NCI-H1436 treated with DMSO at 0.1 percent for 48 hours (cell line): ENCODE measurements at regions not wholly inside any gene's neighbourhood (a gene's known extent, or its start where the extent isn't known, plus 50 kb on each side); places are given as distances from the start of the nearest gene placed in this dataset.
"Not testable (repeated sequence)": the region's sequence is repeated elsewhere in the genome, so short reads cannot be mapped to it uniquely, and the experiment has no call there.

Experiments
- DNase-seq: peaks from one replicate; lab custom pipeline; 2025; lab: John Stamatoyannopoulos, UW

DNA sequence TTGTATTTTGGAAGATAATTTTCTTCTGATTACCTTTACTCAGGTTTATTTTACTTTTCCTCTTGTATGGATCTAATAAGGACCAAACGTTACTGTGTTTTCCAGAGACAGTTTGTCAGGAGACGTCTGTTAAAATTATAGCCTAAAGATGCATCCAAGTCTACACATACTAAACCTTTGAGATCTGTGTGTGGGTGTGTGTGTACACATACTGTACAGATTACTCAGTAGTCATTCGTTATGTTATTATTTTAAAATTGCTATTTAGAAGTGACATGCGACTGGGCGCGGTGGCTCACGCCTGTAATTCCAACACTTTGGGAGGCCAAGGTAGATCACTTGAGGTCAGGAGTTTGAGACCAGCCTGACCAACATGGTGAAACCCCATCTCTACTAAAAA is 51.6 kb upstream of the CNTLN start:
- no peak for DNase-seq

DNA sequence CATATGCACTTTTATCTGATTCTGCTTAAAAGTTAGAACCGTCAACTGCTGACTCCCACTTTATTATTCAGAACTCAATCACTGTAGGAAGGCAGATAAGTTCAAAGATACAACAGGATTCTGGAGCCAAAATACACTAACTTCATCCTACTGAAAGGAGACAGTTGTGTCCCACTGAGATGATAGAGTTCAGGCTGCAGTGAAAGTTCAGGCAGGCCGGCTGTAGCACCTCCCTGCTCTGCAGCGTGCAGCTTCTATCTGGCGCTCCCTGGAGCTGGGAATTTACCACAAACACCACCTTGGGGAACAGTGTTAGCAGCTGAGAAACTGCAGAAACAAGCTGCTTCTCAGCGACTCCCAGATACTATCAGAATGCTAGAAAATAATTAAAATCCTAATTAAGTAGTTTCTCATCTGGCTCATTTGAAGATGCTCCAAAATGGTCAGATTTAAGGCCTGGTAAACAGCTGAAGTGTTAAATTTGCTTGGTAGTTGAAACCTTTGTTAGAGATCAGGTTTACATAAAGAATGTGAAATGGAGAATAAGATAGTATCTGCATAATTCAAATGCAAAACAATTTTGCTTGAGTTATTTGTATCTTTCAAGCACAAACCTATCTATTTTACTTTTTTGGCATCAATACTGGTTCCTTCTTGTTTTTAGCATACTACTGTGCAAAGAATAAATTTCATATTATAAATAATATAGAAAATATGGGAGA is 52.3 kb upstream of the CNTLN start:
- DNase-seq = no peak

DNA sequence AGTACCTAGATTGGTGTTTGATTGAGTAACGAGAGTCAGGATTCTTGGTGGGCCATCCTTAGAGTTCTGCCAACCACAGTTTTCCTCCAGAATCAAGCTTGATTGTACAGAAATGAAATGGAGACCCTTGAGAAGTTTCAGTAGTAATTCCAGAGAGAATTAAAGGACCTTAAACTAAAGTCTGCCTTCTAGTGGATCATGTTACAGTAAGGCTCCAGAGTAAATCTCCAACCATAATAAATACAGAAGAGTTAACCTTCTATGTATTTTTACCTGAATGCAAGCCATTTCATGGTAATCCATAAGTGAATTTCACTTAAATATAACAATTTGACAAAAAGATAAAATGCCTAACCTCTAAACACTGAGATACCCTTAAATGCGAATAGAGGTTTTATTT is 53.0 kb upstream of the CNTLN start:
- DNase-seq = no peak

DNA sequence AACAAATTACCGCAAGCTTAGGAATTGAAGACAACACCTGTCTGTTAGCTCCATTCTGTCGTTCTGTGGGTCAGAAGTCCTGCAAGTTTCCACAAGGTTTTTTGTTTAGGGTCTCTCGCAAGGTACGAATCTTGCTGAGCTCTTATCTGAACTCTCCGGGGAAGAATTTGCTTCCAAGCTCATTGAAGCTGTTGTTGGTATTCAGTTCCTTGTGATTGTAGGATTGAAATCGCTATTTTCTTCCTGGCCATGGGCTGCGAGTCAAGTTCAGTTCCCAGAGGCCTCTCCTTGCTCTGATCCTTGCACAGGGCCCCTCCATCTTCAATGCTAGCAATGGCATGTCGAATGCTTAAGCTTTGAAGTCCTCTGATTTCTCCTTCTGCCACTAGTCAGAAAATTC is 53.5 kb upstream of the CNTLN start:
- no peak for DNase-seq

DNA sequence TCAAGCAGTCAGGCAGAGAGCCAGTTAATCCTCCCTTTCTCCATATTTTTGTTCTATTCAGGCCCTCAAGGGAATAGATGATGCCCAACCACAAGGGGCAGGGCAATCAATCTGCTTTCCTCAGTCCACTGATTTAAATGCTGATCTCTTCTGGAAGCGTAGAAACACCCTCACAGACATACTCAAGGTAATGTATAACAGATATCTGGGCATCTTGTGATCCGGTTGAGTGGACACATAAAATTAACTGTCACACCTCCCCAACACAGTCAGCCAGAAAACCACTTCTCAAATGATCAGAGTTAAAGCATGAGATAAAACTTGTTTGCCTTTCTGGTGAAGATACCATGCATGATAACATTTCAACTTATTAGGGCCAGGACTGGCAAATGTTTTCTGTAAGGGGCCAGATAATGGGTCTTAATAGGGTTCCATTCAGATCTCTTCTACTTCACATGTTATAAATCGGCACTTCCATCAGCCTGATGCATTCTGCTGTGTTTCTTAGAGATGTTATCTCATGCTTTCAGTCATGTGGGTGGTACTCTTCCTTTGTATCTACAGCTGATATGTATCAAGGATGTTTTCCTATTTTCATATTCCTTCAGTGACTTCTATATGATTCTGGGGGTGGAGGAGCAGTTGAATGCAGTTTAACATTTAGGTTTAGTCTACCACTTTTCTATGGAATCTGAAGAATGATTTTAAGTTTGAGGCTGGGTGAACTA is 58.9 kb upstream of the CNTLN start:
- DNase-seq = no peak

DNA sequence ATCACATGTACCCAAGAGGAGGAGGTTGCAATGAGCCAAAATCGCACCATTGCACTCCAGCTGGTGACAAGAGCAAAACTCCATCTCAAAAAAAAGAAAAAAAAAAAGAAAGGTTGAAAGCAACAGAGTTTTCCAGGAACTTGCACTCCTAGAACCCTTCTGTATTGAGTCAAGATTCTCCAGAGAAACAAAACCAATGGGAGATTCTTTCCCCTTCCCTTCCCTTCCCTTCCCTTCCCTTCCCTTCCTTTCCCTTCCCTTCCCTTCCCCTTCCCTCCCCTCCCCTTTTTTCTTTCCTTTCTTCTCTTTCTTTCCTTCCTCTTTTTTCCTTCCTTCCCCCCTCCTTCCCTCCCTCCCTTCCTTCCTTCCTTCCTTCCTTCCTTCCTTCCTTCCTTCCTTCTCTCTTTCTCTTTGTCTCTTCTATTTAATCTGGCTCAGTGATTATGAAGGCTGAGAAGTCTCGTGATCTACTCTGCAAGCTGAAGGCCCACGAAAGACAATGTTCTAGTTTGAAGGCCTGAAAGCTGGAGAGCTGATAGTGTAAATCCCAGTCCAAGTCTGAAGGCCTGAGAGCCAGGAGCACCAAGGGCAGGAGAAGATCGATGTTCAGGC is 59.6 kb upstream of the CNTLN start:
- no peak for DNase-seq

DNA sequence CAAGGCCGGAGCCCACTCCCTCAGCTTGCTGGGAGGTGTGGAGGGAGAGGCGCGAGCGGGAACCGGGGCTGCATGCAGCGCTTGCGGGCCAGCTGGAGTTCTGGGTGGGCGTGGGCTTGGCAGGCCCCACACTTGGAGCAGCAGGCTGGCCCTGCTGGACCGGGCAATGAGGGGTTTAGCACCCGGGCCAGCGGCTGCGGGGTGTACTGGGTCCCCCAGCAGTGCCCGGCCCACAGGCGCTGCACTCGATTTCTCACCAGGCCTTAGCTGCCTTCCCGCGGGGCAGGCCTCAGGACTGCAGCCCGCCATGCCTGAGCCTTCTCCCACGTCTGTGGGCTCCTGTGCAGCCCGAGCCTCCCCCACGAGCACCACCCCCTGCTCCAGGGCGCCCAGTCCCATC is 62.3 kb upstream of the CNTLN start:
- not testable (repeated sequence) for DNase-seq

DNA sequence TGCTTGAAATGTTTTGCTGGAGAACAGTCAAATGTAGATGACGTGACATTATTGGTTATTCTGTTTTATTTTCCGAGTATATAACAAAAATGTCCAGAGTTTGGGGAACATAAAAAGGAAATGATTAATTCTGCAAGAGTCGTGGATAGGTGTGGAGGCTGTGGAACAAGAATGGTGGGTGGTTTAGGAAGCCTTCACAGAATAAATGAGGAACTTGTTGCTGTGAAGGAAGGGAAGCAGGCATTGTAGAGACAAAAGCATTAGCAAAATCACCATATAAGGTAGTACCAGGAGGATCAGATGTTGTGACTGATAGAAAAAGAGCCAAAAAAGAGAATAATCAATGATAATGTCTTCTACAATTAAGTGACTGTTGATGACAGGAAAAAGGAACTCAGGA is 66.2 kb upstream of the CNTLN start:
- DNase-seq = no peak

DNA sequence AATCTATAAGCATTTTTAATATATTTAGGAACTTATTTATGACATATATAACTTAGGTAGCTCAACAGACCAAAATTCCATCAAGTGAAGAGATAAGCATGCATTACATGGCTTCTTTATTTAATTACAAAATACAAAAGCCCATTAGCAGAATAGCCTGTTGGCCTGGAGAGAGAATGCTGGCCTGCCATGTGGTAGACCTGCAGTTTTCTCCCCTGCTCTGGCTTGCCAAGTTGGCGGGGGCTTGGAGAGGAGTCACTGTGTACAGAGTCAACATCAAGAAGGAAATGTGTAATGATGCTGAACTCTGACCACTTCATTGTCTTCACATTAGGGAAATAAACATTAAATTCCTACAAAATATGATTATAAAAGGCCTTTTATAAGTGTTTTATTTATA is 69.8 kb upstream of the CNTLN start:
- no peak for DNase-seq

DNA sequence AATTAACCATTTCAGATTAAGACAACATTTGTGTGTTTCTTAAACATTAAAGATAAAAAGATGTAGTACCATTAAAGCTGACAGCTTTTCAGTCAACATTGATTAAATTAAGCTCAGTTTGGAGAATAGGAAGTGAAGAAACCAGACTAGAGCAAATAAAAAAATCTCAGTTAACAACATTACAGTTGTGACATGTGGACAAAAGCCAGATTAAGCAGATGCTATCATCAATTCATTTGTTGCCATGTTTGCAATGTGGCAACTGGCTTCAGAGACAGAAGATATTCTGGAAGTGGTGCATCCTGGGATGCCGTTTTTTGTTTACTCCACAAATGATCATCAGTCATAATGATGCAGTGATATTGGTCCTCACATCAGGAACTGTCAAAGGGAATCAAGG is 70.3 kb upstream of the CNTLN start:
- DNase-seq = no peak

DNA sequence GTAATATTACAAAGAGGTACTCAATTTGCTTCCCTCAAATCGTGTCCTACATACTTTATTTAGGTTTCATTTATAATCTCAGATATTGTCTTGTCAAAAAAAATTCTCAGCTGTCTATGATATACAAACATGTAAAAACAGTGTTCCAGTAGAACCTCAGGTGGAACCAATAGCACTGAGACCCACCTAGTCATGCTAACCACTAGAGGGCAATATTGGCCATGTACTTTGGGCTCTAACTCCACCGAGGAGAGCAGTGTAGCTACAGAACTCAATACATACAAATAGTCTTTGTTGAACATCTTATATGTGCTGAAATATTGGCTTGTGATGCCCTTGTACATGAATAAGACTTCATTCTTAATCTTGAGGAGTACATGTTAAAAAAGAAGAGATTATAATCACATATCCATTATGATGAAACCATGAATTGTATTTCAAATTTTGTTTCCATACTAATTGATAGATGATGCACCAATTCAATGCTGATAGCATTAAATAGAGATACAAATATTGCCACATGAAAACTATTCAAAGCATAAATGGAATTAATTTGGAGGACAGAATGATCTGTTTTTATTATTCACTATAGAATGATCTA is 71.2 kb upstream of the CNTLN start:
- no peak for DNase-seq

DNA sequence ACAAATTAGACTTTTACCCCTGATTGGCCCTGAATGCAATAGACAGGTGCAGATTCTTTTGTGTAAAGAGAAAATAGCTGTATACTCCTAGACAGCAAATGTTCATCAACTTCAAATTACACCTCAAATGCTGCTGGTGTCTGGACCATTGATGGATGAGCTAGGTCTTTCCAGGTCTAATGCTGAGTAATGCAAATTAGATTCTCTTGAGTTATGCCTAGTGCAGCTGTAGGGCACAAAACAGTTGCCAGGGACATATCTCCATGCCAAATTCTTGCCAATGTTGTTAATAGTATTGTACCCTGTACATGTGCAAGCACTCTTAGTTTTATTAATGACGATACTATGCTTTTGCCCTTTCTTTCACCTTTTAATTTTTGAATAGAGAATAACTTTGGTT is 72.3 kb upstream of the CNTLN start:
- DNase-seq = no peak

DNA sequence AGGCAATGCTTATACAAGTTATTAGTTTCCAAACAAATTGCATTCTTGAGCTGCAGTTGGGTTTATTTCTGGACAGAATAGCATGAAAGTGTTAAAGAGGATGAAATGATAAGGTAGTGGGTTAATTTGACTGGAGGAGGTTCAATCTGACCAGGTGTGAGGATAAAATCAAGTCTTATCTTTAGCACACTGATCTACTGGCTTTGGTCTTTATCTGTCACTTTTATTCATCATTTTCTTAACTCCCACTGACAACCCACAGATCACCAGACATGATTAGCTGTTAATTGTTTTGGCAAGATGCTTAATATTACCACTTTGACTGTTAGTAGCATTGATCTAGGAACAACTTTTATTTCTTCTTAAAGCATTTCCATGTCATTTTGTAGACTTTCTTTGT is 74.4 kb upstream of the CNTLN start:
- DNase-seq = no peak

DNA sequence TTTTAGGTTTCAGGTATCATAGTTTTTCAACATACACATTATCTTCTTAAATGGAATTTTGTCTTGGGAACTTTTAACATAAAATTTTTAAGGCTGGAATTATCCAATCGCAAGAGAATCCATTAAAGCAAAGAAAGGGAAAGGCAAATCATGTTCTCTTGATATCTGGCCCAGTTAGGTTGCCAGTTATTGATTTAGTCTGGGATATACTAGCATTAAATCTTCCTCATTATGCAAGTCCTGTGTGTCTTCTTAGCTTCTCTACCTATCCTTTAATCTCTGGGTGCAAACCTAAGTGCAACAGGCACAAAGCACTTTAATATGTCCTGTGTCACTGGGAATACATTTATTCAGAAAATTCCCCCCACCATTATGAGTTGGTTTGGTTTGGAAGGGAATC is 75.4 kb upstream of the CNTLN start:
- DNase-seq = no peak

DNA sequence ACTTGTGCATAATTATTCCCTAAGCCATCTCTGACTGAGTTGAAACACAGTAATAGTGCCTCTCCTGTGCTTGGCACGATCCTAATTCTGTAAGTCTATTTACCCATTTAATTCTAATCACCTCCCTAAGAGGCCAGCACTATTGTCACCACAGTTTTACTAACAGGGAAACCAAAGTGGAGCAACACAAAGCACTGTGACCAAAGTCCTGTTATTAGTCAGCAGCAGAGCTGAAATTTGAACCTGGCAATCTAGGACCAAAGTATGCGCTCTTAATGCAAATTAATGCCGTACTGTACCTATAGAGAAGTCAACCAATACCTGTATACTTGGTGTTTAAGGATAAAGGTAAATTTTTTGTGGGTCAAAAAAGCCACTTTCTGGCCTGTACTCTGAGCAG is 77.1 kb upstream of the CNTLN start:
- peak; percentile 92 for DNase-seq

DNA sequence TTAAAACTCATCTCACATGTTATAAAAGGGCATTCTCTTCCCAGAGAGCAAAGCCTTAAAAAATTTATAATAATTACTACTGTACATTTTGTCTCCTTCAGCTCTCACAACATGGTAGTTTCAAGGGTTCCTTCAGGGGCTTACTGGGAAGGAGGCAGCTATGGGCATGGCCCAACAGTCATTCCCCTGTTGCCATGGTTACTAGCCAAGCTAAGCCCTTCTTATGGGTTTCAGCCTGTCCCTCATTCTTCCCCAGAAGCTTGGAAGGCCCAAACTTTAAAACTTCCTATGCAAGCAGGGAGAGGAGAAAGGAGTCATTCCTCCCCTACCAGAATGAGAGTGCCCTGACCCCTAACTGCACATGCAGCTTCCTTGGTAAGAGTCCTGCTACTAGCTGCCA is 82.2 kb upstream of the CNTLN start:
- DNase-seq = no peak

DNA sequence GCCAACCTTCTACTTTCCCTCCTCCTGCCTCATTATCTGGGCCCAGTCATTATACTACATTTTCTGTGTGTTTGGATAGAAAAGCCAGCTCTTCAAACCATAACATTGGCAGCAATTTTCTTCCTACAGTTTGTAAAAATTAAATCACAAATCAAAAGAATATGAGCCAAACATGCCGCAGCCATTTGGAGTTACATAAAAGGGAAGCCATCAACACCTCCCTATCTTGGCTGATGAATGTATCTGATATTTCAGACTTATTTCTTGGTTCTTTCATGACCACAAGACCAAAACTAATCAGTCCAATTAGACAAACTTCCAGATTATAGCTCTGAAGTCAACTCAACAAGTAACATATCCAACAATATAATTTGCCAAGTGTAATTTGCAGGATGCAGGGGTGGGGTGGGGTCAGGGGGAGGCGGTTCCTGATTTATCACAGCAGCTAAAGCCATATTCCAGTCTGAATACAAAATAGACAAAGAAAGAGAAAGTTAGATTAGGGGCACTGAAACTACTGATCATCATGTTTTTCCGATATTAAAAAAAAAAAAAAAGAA is 89.4 kb upstream of the CNTLN start:
- no peak for DNase-seq

DNA sequence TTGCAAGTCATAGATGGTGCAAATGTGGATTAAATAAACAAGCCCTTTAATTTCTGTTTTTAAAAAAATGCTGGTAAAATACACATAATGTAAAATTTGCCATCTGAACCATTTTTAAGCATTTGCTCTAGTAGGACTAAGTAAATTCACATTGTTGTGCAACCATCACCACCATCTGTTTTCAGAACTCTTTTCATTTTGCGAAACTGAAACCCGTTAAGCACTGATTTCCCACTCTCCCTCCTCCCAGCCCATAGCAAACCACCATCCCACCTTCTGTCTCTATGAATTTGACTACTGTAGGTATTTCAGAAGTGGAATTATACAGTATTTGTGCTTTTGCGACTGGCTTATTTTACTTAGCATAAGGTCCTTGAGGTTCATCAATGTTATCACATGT is 103.3 kb upstream of the CNTLN start:
- DNase-seq = no peak

DNA sequence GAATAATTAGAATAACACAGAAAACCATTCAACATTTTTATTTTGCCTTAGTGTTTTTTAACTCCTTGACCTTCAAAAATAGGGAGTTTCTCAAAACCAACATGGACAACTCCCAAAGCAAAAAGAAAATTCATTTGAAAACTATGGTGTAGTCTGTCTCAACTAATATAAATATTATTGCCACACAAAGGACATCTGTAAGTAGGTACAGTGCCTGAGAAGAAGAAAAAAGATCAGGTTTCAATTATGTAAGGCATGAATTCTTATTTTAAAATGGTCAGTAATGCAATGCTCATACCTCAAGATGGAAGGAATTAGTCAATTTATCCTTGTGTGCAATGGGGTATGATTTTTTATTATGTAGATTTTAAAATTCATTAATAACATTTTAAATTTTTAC is 109.6 kb upstream of the CNTLN start:
- DNase-seq = no peak

DNA sequence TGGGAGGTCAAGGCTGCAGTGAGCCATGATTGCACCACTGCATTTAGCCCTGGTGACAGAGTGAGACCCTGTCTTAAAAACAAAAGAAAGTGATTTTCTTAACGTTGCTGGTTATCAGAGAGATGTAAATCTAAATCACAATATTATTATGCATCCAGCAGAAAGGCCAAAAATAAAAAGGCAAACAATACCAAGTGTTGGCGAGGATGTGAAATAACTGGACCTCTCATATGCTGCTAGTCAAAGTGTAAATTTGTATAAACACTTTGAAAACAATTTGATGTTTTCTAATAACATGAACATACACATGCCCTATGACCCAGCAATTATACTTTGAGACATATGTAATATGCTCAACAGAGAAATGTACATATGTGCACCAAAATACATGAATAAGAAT is 110.7 kb upstream of the CNTLN start:
- no peak for DNase-seq

DNA sequence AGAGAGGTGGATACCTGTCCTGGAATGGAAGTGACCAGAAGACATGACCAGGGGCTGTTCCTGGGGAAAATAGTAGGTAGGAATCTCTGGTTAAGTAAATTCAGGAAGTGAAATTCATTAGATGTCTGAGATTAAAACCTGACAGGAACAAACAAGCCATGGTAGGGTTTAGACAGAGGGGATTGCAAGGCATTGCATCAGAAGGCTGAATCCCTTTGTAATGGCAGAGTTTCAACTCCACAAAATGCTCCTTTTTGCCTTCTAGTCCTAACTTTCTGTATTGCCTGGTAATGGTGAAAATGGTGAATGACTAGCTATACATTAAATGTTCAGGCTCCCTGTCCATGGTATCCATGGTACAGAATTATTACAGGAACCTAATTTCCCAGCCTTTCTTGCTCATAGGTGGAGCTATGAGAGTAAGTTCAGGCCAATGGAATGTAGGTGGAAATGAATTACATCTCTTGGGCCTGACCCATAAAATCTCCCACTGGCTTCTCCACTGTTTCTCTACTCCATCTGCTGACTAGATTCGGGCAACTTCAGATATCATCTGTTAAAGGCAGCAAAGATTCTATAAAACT is 113.4 kb upstream of the CNTLN start:
- DNase-seq = no peak

DNA sequence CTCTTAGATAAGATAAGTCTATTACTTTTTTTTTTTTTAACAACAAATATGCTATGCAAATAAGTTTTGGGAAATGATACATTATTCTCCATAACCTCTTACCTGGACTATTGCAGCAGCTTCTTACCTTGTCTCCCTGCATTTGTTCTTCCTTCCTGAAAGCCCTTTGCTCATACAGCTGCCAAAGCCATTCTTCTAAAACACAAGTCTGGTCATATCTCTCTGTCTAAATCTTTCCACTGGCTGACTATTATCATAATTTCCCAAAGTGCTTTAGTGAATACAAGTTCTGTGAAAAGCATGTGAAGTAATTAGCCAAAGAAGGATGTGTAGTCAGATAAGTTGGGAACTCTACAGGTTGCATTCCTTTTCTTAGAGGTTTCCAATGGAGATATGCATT is 115.4 kb upstream of the CNTLN start:
- DNase-seq = no peak
